Thoracic aorta (tissue), 2 donors: ENCODE measurements at regions not wholly inside any gene's neighbourhood (a gene's known extent, or its start where the extent isn't known, plus 50 kb on each side); places are given as distances from the start of the nearest gene placed in this dataset.

Experiments
- ATAC-seq: fragments of 150-250 bp; one replicate; pipeline ENCODE4 v1.8.0; 2017; ENCODE audit warnings: low read depth; ENCODE audit not compliant: insufficient number of reproducible peaks, low FRiP score
- DNase-seq: peaks from one replicate; pipeline ENCODE4 v3.0.0-alpha.2; 2020; ENCODE audit warnings: low spot score
- H3K27ac ChIP-seq, 2 donors: fragments of 200-600 bp; sonication (generic); 1 replicate in 1 of 2; 2 replicates in 1 of 2; pipeline ENCODE4 v1.5.1; 2016; ENCODE audit warnings: mild to moderate bottlenecking in 2 of 2, moderate library complexity in 2 of 2
- H3K27me3 ChIP-seq: fragments of 200-600 bp; sonication (generic); replicated peaks from 2 replicates; pipeline ENCODE4 v1.6.0; 2016; ENCODE audit warnings: mild to moderate bottlenecking; ENCODE audit not compliant: insufficient read depth
- H3K36me3 ChIP-seq: fragments of 200-600 bp; sonication (generic); one replicate; pipeline ENCODE4 v1.5.1; 2016
- H3K4me1 ChIP-seq, 2 donors: fragments of 200-600 bp; sonication (generic); 1 replicate in 1 of 2; 2 replicates in 1 of 2; pipeline versions ENCODE4 v1.5.1 to v1.6.0; 2016; ENCODE audit warnings: low read depth in 2 of 2, mild to moderate bottlenecking in 1 of 2; ENCODE audit not compliant: control insufficient read depth in 1 of 2
- H3K4me3 ChIP-seq: fragments of 200-600 bp; sonication (generic); 2 replicates; pipeline ENCODE4 v1.5.1; 2016; ENCODE audit warnings: mild to moderate bottlenecking
- H3K9me3 ChIP-seq: fragments of 200-600 bp; sonication (generic); 2 replicates; pipeline ENCODE4 v1.5.1; 2016
- TF ChIP-seq, protein P1 (sequence below): fragments of 200-600 bp; sonication (generic); IDR thresholded peaks from one replicate; pipeline ENCODE4 v1.5.1; 2019; ENCODE audit warnings: antibody characterized with exemption

GRCh38 chr13:78897200-78897599 is 238.2 kb upstream of the OBI1 start:
- TF ChIP-seq, protein P1, sequence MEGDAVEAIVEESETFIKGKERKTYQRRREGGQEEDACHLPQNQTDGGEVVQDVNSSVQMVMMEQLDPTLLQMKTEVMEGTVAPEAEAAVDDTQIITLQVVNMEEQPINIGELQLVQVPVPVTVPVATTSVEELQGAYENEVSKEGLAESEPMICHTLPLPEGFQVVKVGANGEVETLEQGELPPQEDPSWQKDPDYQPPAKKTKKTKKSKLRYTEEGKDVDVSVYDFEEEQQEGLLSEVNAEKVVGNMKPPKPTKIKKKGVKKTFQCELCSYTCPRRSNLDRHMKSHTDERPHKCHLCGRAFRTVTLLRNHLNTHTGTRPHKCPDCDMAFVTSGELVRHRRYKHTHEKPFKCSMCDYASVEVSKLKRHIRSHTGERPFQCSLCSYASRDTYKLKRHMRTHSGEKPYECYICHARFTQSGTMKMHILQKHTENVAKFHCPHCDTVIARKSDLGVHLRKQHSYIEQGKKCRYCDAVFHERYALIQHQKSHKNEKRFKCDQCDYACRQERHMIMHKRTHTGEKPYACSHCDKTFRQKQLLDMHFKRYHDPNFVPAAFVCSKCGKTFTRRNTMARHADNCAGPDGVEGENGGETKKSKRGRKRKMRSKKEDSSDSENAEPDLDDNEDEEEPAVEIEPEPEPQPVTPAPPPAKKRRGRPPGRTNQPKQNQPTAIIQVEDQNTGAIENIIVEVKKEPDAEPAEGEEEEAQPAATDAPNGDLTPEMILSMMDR: no peak
- H3K27me3 ChIP-seq: no peaks in the 10 kb centered on the region
- no peak overlapping the region for H3K27ac ChIP-seq
- H3K9me3 ChIP-seq: no peaks in the 10 kb centered on the region
- H3K4me1 ChIP-seq: no peaks in the 10 kb centered on the region
- DNase-seq (no peak), ATAC-seq (no peak)
- no peak overlapping the region for H3K4me3 ChIP-seq
- no peaks in the 10 kb centered on the region for H3K36me3 ChIP-seq

GRCh38 chr13:78884571-78884970 is 225.6 kb upstream of the OBI1 start:
- ATAC-seq (no peak), DNase-seq (no peak)
- Histone ChIP-seq H3K9me3 (no peaks in the 10 kb centered on the region), H3K36me3 (no peaks in the 10 kb centered on the region), H3K4me1 (no peaks in the 10 kb centered on the region), H3K27me3 (no peaks in the 10 kb centered on the region), H3K4me3 (no peak overlapping the region), H3K27ac (no peak overlapping the region)
- TF ChIP-seq, protein P1: no peak

GRCh38 chr13:78881751-78882150 is 222.8 kb upstream of the OBI1 start:
- Histone ChIP-seq H3K27ac (no peak overlapping the region), H3K4me1 (no peaks in the 10 kb centered on the region), H3K36me3 (no peaks in the 10 kb centered on the region), H3K9me3 (no peaks in the 10 kb centered on the region), H3K27me3 (no peaks in the 10 kb centered on the region), H3K4me3 (no peak overlapping the region)
- TF ChIP-seq, protein P1: no peak
- DNase-seq: no peak
- no peak for ATAC-seq

GRCh38 chr13:78881054-78881453 is 222.1 kb upstream of the OBI1 start:
- Histone ChIP-seq H3K4me1 (no peaks in the 10 kb centered on the region), H3K9me3 (no peaks in the 10 kb centered on the region), H3K36me3 (no peaks in the 10 kb centered on the region), H3K27ac (no peak overlapping the region), H3K4me3 (no peak overlapping the region), H3K27me3 (no peaks in the 10 kb centered on the region)
- TF ChIP-seq, protein P1: no peak
- ATAC-seq (no peak), DNase-seq (no peak)

DNA sequence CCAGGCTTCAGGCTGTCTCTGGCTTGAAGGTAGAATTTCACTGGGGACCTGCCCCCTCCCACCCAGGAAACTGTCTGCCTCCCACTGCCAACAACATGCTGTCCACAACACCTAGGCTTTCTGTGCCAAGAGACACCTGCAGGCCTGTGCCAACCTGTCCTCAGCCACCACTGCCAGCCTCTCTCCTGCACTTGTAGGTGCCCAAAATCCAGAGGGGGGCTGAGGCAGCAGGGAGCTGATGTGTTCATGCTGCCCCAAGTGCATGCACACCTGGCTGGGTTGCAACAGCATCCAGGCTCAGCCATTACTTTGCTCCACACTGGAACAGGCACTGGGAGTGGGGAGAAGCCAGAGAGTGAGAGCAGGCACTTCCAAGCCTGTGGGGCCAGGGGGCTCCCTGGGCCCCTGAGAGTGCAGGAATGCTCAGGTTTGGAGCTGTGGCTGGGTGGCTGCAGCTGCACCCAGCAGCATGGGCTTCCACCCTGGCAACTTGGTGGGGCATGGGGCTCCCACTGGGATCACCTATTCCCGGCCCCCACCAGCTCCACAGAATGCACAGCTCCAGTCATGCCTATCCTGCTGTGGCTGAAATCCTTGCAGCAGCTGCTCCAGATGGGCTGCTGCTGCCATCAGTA is 218.1 kb upstream of the OBI1 start:
- ATAC-seq: no peak

More for the DNA sequence above, 218.1 kb upstream of the OBI1 start:
- no peak for DNase-seq
- TF ChIP-seq, protein P1: no peak
- H3K36me3 ChIP-seq: no peaks in the 10 kb centered on the region
- H3K4me1 ChIP-seq: no peaks in the 10 kb centered on the region
- no peaks in the 10 kb centered on the region for H3K9me3 ChIP-seq
- no peaks in the 10 kb centered on the region for H3K27me3 ChIP-seq
- H3K4me3 ChIP-seq: no peak overlapping the region
- no peak overlapping the region for H3K27ac ChIP-seq
